ES-I3 (cell line): ENCODE measurements at regions not wholly inside any gene's neighbourhood (a gene's known extent, or its start where the extent isn't known, plus 50 kb on each side); places are given as distances from the start of the nearest gene placed in this dataset.
"Not testable (repeated sequence)": the region's sequence is repeated elsewhere in the genome, so short reads cannot be mapped to it uniquely, and the experiment has no call there.

ENCODE experiments used
- H3K36me3 ChIP-seq: 2 replicates; pipeline ENCODE4 v1.6.1; 2013; ENCODE audit warnings: mild to moderate bottlenecking, low read length, control low read depth, moderate library complexity; ENCODE audit not compliant: insufficient read depth
- H3K4me1 ChIP-seq: 2 replicates; pipeline ENCODE4 v1.6.1; 2013; ENCODE audit warnings: mild to moderate bottlenecking, control low read depth, low read length; ENCODE audit not compliant: insufficient read depth
- H3K9ac ChIP-seq: 2 replicates; pipeline ENCODE4 v1.6.1; 2013; ENCODE audit warnings: low read depth, mild to moderate bottlenecking, low read length, moderate library complexity
- H3K9me3 ChIP-seq: 2 replicates; pipeline ENCODE4 v1.6.1; 2013; ENCODE audit warnings: mild to moderate bottlenecking, low read length, moderate library complexity; ENCODE audit not compliant: control insufficient read depth, insufficient read depth

DNA sequence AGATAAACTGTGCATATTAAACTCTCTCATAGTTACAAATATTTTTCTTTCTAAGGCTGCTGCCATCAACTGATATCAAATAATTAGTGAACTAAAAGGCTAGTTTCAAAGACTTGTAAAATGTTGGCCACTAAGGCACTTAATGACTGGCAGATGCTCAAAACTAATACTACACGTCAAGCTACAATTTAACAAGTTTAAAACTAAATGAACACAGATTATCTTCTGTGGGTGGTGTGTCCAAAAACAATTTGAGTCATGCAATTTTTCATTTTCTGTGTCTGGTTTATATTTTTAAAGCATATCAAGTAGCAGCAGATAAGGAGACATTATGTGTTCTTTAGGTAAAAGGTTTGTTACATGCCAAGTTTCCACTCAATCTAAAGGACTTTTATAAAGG is 665.1 kb downstream of the EFNA5 start:
- Histone ChIP-seq H3K36me3 (no peaks in the 10 kb centered on the region), H3K4me1 (peaks cover 4% of the 10 kb centered on the region; the same call in 1 of the 2 replicates), H3K9me3 (no peaks in the 10 kb centered on the region), H3K9ac (no peak overlapping the region)

GRCh38 chr5:107005161-107005560 is 665.6 kb downstream of the EFNA5 start:
- H3K9me3 ChIP-seq, result no peaks in the 10 kb centered on the region
- no peak overlapping the region for H3K9ac ChIP-seq
- peaks cover 4% of the 10 kb centered on the region; the same call in 1 of the 2 replicates for H3K4me1 ChIP-seq
- no peaks in the 10 kb centered on the region for H3K36me3 ChIP-seq

DNA sequence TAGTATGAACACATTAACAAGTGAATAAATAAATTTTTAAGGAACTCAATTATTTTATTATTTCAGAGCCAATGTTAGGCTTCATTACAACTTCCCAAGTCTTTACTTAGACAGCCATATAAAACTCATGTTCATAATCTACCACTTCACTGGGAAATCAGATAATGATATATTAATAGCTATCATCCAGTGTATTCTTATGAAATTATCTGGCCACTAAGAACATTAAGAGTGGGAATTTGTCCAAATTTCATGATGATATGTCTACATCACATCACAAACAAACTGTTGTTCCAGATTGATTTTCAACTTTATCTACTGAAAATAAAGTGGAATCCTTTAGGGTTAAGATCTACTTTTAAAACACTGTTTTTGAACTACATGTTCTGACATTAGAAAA is 668.6 kb downstream of the EFNA5 start:
- H3K4me1 ChIP-seq, result peaks cover 4% of the 10 kb centered on the region; the same call in 1 of the 2 replicates
- H3K9ac ChIP-seq, result no peak overlapping the region
- H3K9me3 ChIP-seq, result no peaks in the 10 kb centered on the region; the same call in 1 of the 2 replicates
- H3K36me3 ChIP-seq, result no peaks in the 10 kb centered on the region

DNA sequence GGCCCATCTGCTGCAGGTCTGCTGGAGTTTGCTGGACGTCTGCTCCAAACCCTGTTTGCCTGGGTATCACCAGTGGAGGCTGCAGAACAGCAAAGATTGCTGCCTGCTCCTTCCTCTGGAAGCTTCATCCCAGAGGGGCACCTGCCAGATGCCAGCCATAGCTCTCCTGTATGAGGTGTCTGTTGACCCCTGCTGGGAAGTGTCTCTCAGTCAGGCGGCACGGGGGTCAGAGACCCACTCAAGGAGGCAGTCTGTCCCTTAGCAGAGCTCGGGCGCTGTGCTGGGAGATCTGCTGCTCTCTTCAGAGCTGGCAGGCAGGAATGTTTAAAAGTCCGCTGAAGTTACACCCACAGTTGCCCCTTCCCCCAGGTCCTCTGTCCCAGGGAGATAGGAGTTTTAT is 671.2 kb downstream of the EFNA5 start:
- not testable (repeated sequence) for H3K9ac ChIP-seq, H3K36me3 ChIP-seq, H3K9me3 ChIP-seq, H3K4me1 ChIP-seq

DNA sequence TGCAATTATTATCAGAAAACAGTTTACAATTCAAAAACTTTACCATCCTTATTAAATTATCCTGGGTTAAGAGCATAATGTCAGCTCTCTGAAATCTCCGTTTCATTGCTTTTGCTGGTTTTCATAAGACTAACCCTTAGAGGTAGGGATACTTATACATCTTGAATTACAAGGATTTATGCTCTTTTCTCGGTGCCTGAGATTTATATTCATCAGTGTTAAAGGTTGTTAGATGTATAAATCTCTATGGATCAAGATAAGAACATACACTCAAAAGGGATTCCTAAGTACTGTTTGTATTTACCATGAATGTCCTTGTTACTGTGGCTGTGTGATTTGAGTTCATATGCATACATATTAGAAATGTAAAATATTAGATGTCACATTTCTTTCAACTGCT is 684.7 kb downstream of the EFNA5 start:
- no peak overlapping the region for H3K9ac ChIP-seq
- H3K4me1 ChIP-seq, result peaks cover 24% of the 10 kb centered on the region
- H3K36me3 ChIP-seq, result peaks cover 13% of the 10 kb centered on the region
- H3K9me3 ChIP-seq, result no peaks in the 10 kb centered on the region

DNA sequence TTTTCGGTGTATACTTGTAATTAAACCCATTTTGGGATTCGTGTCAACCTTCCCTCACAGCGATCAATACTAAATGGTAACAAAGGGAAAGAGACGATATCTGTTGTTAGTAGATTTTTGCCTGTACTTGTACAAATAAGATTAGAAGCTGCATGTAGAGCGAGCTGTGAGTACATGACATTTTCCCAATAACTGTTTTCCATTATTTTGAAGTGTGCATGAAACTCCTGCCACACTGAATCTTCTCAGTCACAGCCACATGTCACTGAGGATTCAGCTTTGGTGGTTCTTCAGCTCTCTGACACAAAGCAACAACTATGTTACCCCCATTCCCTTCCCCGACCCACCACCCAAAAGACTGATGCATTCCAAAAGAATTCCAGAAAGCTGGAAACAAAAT is 685.6 kb downstream of the EFNA5 start:
- peaks cover 24% of the 10 kb centered on the region for H3K4me1 ChIP-seq
- no peaks in the 10 kb centered on the region for H3K9me3 ChIP-seq
- peak overlapping the region; percentile 30; the same call in 1 of the 2 replicates for H3K9ac ChIP-seq
- H3K36me3 ChIP-seq, result peaks cover 13% of the 10 kb centered on the region

- not testable (repeated sequence) for H3K9me3 ChIP-seq, H3K36me3 ChIP-seq
- Histone ChIP-seq H3K4me1 (peaks cover 35% of the 10 kb centered on the region), H3K9ac (peak overlapping the region; percentile 91)
Observed at GRCh38 chr5:106979178-106979577, 691.6 kb downstream of the EFNA5 start.

- H3K36me3 ChIP-seq, H3K9me3 ChIP-seq: not testable (repeated sequence)
- Histone ChIP-seq H3K4me1 (peaks cover 39% of the 10 kb centered on the region), H3K9ac (peak overlapping the region; percentile 91)
Observed at GRCh38 chr5:106978582-106979165, 692.1 kb downstream of the EFNA5 start.

DNA sequence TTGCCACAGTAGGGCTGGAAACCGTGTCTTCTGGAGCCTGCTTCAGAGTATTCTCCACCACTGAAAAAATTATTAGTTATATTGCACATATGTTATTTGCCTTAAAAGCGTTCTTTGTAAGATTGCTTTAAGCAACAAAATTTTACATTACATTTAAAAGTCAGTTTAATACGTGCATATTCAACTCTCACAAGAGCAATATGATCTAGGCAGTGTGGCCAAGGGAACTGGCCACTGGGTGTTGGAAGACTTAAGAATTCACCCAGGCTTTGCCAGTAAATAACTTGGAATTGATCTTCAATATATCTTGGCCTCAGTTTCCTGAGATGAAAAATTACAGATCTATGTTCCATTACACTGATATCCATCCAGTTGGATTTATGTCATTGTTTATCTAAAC is 694.4 kb downstream of the EFNA5 start:
- Histone ChIP-seq H3K9ac (no peak overlapping the region), H3K36me3 (no peaks in the 10 kb centered on the region; the same call in 1 of the 2 replicates), H3K4me1 (peaks cover 44% of the 10 kb centered on the region), H3K9me3 (no peaks in the 10 kb centered on the region)

- Histone ChIP-seq H3K9ac (no peak overlapping the region), H3K36me3 (no peaks in the 10 kb centered on the region), H3K9me3 (no peaks in the 10 kb centered on the region), H3K4me1 (peaks cover 44% of the 10 kb centered on the region)
Observed at GRCh38 chr5:106974272-106974671, 696.5 kb downstream of the EFNA5 start.

- Histone ChIP-seq H3K9ac (no peak overlapping the region), H3K4me1 (peaks cover 11% of the 10 kb centered on the region; the same call in 1 of the 2 replicates), H3K9me3 (no peaks in the 10 kb centered on the region), H3K36me3 (peaks cover 6% of the 10 kb centered on the region; the same call in 1 of the 2 replicates)
Observed at GRCh38 chr5:106966686-106967315, 703.9 kb downstream of the EFNA5 start.

DNA sequence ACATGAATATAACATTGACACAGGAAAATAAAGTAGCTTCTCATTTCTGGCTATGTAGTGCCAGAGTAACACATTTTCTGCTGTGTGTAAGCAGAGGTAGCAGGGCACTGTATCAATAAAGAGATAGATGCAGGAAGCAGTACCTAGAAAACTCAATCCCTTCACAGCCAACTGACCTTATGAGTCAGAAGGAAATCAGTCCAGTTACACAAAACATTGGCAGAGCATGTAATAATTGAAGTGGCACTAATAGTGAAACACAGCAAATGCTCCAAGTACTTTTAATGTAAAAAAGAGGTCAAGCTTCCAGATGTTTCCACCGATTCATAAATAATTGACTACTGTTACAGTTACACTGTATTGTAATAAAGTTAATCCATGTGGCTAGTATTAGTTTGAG is 706.6 kb downstream of the EFNA5 start:
- Histone ChIP-seq H3K36me3 (peaks cover 6% of the 10 kb centered on the region; the same call in 1 of the 2 replicates), H3K4me1 (peaks cover 15% of the 10 kb centered on the region; the same call in 1 of the 2 replicates), H3K9ac (no peak overlapping the region), H3K9me3 (no peaks in the 10 kb centered on the region)

DNA sequence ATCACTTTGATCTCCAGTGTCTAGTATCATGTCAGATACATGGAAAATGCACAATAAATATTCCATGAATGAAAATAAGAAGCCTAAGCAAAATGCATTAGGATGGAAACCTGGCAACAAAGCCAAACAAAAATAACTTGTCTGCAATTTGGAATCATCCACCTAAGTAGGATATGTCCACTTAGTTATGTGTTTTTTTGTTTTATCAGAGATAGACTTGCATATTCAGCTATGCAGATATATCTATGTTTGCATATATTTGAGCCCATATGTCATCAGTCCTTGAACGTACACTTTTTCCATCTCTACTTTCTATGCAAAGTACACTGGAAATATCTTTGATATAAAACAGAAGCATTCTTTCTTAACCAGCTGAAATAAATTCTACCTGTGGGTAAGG is 707.1 kb downstream of the EFNA5 start:
- H3K9ac ChIP-seq, result no peak overlapping the region
- no peaks in the 10 kb centered on the region for H3K9me3 ChIP-seq
- peaks cover 6% of the 10 kb centered on the region; the same call in 1 of the 2 replicates for H3K36me3 ChIP-seq
- peaks cover 12% of the 10 kb centered on the region; the same call in 1 of the 2 replicates for H3K4me1 ChIP-seq

DNA sequence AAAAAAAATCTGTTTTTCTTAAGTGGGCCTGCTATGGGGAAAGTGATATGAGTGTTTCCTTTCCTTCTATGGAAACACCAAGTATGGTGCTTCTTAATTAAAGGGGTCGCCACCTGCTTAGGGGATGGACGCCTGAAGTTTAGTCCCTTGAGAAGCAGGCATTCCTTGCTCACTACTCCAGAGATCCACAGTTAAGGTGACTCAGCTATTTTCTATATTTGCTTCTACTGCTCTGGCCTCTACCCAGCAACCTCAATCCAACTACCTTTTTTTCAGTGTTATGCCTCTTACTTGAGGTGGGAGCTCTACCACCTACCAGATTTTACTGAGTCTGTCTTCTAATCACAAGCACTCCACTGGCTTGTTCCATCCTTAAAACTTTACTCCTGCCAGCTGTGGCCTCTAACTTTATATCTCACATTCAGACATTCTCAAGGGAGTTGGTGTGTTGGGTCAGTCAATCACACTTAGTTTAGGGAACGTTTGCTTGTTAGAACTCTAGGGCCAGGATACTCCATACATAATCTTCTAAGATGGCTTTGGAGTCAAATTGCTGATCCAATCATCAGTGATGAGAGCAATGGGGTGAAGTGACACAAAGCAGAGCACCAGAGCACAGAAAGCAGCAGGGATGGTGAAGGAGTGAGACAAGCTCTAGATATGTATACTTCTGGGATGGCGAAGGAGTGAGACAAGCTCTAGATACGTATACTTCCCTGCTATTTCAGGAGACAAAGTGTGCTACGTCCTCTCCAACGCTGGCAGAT is 708.1 kb downstream of the EFNA5 start:
- H3K4me1 ChIP-seq, result peaks cover 12% of the 10 kb centered on the region; the same call in 1 of the 2 replicates
- peaks cover 6% of the 10 kb centered on the region; the same call in 1 of the 2 replicates for H3K36me3 ChIP-seq
- no peak overlapping the region for H3K9ac ChIP-seq
- H3K9me3 ChIP-seq, result no peaks in the 10 kb centered on the region
